HEK293T (cell line): ENCODE measurements at regions not wholly inside any gene's neighbourhood (a gene's known extent, or its start where the extent isn't known, plus 50 kb on each side); places are given as distances from the start of the nearest gene placed in this dataset.

Experiments used
- BHLHE40 ChIP-seq: fragments of 450-650 bp; IDR thresholded peaks from 2 replicates; pipeline ENCODE4 v1.6.1; 2016; ENCODE audit warnings: mild to moderate bottlenecking, moderate library complexity, borderline replicate concordance
- CTBP1 ChIP-seq: fragments of 450-650 bp; IDR thresholded peaks from 2 replicates; pipeline ENCODE4 v1.6.1; 2016; ENCODE audit warnings: borderline replicate concordance
- FOXA1 ChIP-seq: fragments of 450-650 bp; IDR thresholded peaks from 2 replicates; pipeline ENCODE4 v1.6.1; 2016; ENCODE audit warnings: mild to moderate bottlenecking
- FOXK2 ChIP-seq: fragments of 450-650 bp; IDR thresholded peaks from 2 replicates; pipeline ENCODE4 v1.6.1; 2016; ENCODE audit warnings: mild to moderate bottlenecking
- FOXM1 ChIP-seq: fragments of 450-650 bp; IDR thresholded peaks from 2 replicates; pipeline ENCODE4 v1.6.1; 2017; ENCODE audit warnings: mild to moderate bottlenecking, borderline replicate concordance
- PKNOX1 ChIP-seq: fragments of 450-650 bp; IDR thresholded peaks from 2 replicates; pipeline ENCODE4 v1.6.1; 2016
- SP1 ChIP-seq: fragments of 450-650 bp; IDR thresholded peaks from 2 replicates; pipeline ENCODE4 v1.6.1; 2017
- SUZ12 ChIP-seq: fragments of 450-650 bp; IDR thresholded peaks from 2 replicates; pipeline ENCODE4 v1.6.1; 2016; ENCODE audit warnings: mild to moderate bottlenecking
- TARDBP ChIP-seq: fragments of 450-650 bp; IDR thresholded peaks from 2 replicates; pipeline ENCODE4 v1.6.1; 2016
- ZNF384 ChIP-seq: fragments of 450-650 bp; IDR thresholded peaks from 2 replicates; pipeline ENCODE4 v1.6.1; 2016

GRCh38 chr2:19073522-19073921, 284.9 kb downstream of the OSR1 start:
- no peak for TF ChIP-seq CTBP1
- TF ChIP-seq SP1 = no peak
- TF ChIP-seq FOXA1 = no peak
- no peak for TF ChIP-seq TARDBP
- no peak for TF ChIP-seq SUZ12
- TF ChIP-seq BHLHE40 = no peak
- TF ChIP-seq FOXM1 = no peak
- no peak for TF ChIP-seq PKNOX1
- no peak for TF ChIP-seq ZNF384
- no peak for TF ChIP-seq FOXK2
